Calu3 (cell line): ENCODE measurements at regions not wholly inside any gene's neighbourhood (a gene's known extent, or its start where the extent isn't known, plus 50 kb on each side); places are given as distances from the start of the nearest gene placed in this dataset.

Experiments used
- BruUV-seq: library from RNA; stranded (reverse); fragments of 400-500 nt; replicated peaks from 2 replicates; lab custom pipeline; 2021; lab: Mats Ljungman, UMichigan
- CTCF ChIA-PET: fragments of 300-600 bp; sonication (Branson Sonifier 250); formaldehyde crosslinking; loops from one replicate; lab custom pipeline; 2022; ENCODE audit warnings: antibody characterized with exemption; lab: Charles Lee
- DNase-seq: peaks from one replicate; pipeline ENCODE4 v3.0.0; 2022
- H3K27ac Mint-ChIP-seq: one replicate; pipeline ENCODE4 v1.8.0; 2022; ENCODE audit warnings: mixed read lengths; ENCODE audit not compliant: unreplicated experiment
- H3K27me3 Mint-ChIP-seq: one replicate; pipeline ENCODE4 v1.8.0; 2022; ENCODE audit warnings: mixed read lengths; ENCODE audit not compliant: unreplicated experiment
- H3K36me3 Mint-ChIP-seq: one replicate; pipeline ENCODE4 v1.8.0; 2022; ENCODE audit warnings: mild to moderate bottlenecking, moderate library complexity, mixed read lengths; ENCODE audit not compliant: insufficient read depth, unreplicated experiment
- H3K4me1 Mint-ChIP-seq: one replicate; pipeline ENCODE4 v1.8.0; 2022; ENCODE audit warnings: mild to moderate bottlenecking, low read depth, mixed read lengths; ENCODE audit not compliant: unreplicated experiment
- H3K4me3 Mint-ChIP-seq: one replicate; pipeline ENCODE4 v1.8.0; 2022; ENCODE audit warnings: mild to moderate bottlenecking, low read depth, moderate library complexity, mixed read lengths; ENCODE audit not compliant: unreplicated experiment
- H3K9me3 Mint-ChIP-seq: one replicate; pipeline ENCODE4 v1.8.0; 2022; ENCODE audit warnings: low read depth, mixed read lengths; ENCODE audit not compliant: unreplicated experiment
- CTCF ChIP-seq: fragments of 200-600 bp; IDR thresholded peaks from one replicate; pipeline ENCODE4 v1.8.0; 2022; ENCODE audit warnings: antibody characterized with exemption; ENCODE audit not compliant: unreplicated experiment
- intact Hi-C: fragments of 100-400 bp; cut with micrococcal nuclease; formaldehyde crosslinking; loops from one replicate; pipeline ENCODE4 v1.10.0; 2022; ENCODE audit not compliant: unreplicated experiment

GRCh38 chr4:187478292-187479140 lies 517.1 kb upstream of the ZFP42 start:
- no peak for DNase-seq
- Mint-ChIP-seq H3K9me3 (no peaks in the 10 kb centered on the region), H3K27me3 (no peaks in the 10 kb centered on the region), H3K4me3 (no peak overlapping the region), H3K4me1 (no peaks in the 10 kb centered on the region), H3K27ac (no peak overlapping the region), H3K36me3 (no peaks in the 10 kb centered on the region)
- BruUV-seq, result no TSS peak
- CTCF ChIA-PET, result no interaction called here
- intact Hi-C loops, result no loop called here
- no peak for TF ChIP-seq CTCF

- TF ChIP-seq CTCF, result no peak
- Mint-ChIP-seq H3K27me3 (no peaks in the 10 kb centered on the region), H3K4me1 (no peaks in the 10 kb centered on the region), H3K4me3 (no peak overlapping the region), H3K36me3 (no peaks in the 10 kb centered on the region), H3K9me3 (no peaks in the 10 kb centered on the region), H3K27ac (no peak overlapping the region)
- CTCF ChIA-PET, result no interaction called here
- BruUV-seq, result no TSS peak
- intact Hi-C loops, result no loop called here
- no peak for DNase-seq
Measured at GRCh38 chr4:187479511-187479910, 516.1 kb upstream of the ZFP42 start.

GRCh38 chr4:187480146-187481145 lies 515.1 kb upstream of the ZFP42 start:
- intact Hi-C loops, result no loop called here
- no peaks in the 10 kb centered on the region for H3K27me3 Mint-ChIP-seq
- DNase-seq, result no peak
- TF ChIP-seq CTCF, result no peak
- no peaks in the 10 kb centered on the region for H3K4me1 Mint-ChIP-seq
- no peak overlapping the region for H3K4me3 Mint-ChIP-seq
- H3K27ac Mint-ChIP-seq, result no peak overlapping the region
- H3K9me3 Mint-ChIP-seq, result no peaks in the 10 kb centered on the region
- H3K36me3 Mint-ChIP-seq, result no peaks in the 10 kb centered on the region
- CTCF ChIA-PET, result no interaction called here
- BruUV-seq, result no TSS peak

- H3K36me3 Mint-ChIP-seq, result no peaks in the 10 kb centered on the region
- no peak for TF ChIP-seq CTCF
- no peaks in the 10 kb centered on the region for H3K27me3 Mint-ChIP-seq
- intact Hi-C loops, result no loop called here
- H3K27ac Mint-ChIP-seq, result no peak overlapping the region
- H3K4me3 Mint-ChIP-seq, result no peak overlapping the region
- CTCF ChIA-PET, result no interaction called here
- no peak for DNase-seq
- BruUV-seq, result no TSS peak
- no peaks in the 10 kb centered on the region for H3K4me1 Mint-ChIP-seq
- peaks cover 4% of the 10 kb centered on the region for H3K9me3 Mint-ChIP-seq
Measured at GRCh38 chr4:187484186-187484585, 511.4 kb upstream of the ZFP42 start.
